Psoas muscle (tissue), 7 donors: ENCODE measurements at regions not wholly inside any gene's neighbourhood (a gene's known extent, or its start where the extent isn't known, plus 50 kb on each side); places are given as distances from the start of the nearest gene placed in this dataset.

Experiments used
- ATAC-seq, 4 donors: fragments of 200-7000 bp; cut with Tn5 transposase; one replicate each; pipeline ENCODE4 v1.9.1; 2020; ENCODE audit warnings: moderate library complexity in 3 of 4, mild to moderate bottlenecking in 2 of 4
- DNase-seq, 2 donors: peaks; one replicate each; pipeline ENCODE4 v3.0.0-alpha.2; 2020
- H3K27ac ChIP-seq: fragments of 200-600 bp; one replicate; pipeline ENCODE4 v1.8.0; 2022
- H3K27me3 ChIP-seq, 3 donors: fragments of 200-600 bp in 1 of 3; one replicate each; pipeline versions ENCODE4 v1.6.1 to v1.8.0; 2013 to 2022; ENCODE audit warnings: low read length in 2 of 3, mild to moderate bottlenecking in 2 of 3, moderate library complexity in 1 of 3; ENCODE audit not compliant: insufficient read depth in 3 of 3
- H3K36me3 ChIP-seq, 2 donors: fragments of 200-600 bp in 1 of 2; one replicate each; pipeline versions ENCODE4 v1.6.1 to v1.8.0; 2013 to 2022; ENCODE audit warnings: low read depth in 1 of 2, mild to moderate bottlenecking in 1 of 2, moderate library complexity in 1 of 2; ENCODE audit not compliant: insufficient read depth in 1 of 2
- H3K4me1 ChIP-seq: fragments of 200-600 bp; one replicate; pipeline ENCODE4 v1.8.0; 2022
- H3K4me3 ChIP-seq: fragments of 200-600 bp; one replicate; pipeline ENCODE4 v1.8.0; 2022; ENCODE audit warnings: mild to moderate bottlenecking
- H3K9me3 ChIP-seq: fragments of 200-600 bp; one replicate; pipeline ENCODE4 v1.8.0; 2022
- WGBS, 3 donors: extraction: QIAGEN DNeasy Blood & Tissue Kit; methylation state at CpG; one replicate each; pipeline versions ENCODE4 v1.1.6 to v1.1.7; 2013; 5-methylcytosine and 5-hydroxymethylcytosine counted together
- intact Hi-C, 2 donors: fragments of 100-400 bp; cut with DNase I; formaldehyde crosslinking; loops; one replicate each; pipeline versions ENCODE4 v1.11.0 to v1.14.2; 2022
- TF ChIP-seq, protein P1 (sequence below): fragments of 200-600 bp; IDR thresholded peaks from one replicate; pipeline ENCODE4 v1.8.0; 2022; ENCODE audit warnings: antibody characterized with exemption
- donor health status: healthy with polysubstance abuse.
- donor health status: DM: no; HTN: no; CAD: no; lungs with moderate emphysema.
- donor health status: Bipolar disorder and iron deficiency.
- donor health status: healthy.
- donor health status: DM: yes; HTN: yes; CAD: no.
- donor health status: DM: no; HTN: no; CAD: no.
- donor health status: DM: yes; HTN: yes; CAD: no.

DNA sequence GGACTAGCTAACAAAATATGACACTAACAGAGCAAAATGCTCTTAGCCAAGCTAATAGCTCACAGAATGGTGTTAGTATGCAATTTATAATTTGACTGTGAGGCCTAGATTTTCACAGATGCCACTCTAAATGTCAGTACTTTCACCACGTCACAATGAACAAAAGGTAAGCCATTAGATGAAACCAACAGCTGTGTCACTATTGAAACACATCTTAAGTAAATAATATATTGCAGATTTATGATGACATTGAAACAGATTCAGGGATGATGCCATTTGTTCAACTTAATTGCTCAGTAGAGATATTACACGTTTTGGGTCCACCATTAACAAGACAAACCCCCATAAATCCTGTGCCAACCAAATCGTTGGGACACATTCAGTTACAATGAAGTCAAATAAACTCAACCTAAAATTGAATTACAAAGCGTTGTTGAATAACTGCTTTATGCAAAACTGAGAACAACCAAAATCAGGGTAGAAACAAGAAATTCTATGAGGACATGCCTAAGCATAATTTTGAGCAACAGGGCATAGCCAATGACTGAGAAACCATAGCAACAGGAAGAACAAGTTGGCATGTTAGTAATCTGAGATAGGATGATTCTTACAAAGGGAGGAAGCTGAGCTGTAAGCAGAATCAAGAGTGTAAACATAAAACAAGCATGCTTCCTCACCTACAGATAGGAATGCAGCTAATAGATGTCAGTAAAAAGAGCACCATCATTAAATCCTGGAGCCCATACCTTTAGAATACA lies 85.6 kb upstream of the KHDRBS2 start:
- H3K9me3 ChIP-seq, result no peaks in the 10 kb centered on the region
- H3K27ac ChIP-seq, result no peak overlapping the region
- H3K36me3 ChIP-seq, result no peaks in the 10 kb centered on the region
- intact Hi-C loops, result no loop called here
- ATAC-seq, result no peak
- no peaks in the 10 kb centered on the region for H3K27me3 ChIP-seq
- no peak for DNase-seq
- no peak overlapping the region for H3K4me3 ChIP-seq
- 49 to 54% (median 51%) methylated on average over 4 of the region's 4 CpGs for WGBS, 3 donors
- no peaks in the 10 kb centered on the region for H3K4me1 ChIP-seq
- TF ChIP-seq, protein P1, sequence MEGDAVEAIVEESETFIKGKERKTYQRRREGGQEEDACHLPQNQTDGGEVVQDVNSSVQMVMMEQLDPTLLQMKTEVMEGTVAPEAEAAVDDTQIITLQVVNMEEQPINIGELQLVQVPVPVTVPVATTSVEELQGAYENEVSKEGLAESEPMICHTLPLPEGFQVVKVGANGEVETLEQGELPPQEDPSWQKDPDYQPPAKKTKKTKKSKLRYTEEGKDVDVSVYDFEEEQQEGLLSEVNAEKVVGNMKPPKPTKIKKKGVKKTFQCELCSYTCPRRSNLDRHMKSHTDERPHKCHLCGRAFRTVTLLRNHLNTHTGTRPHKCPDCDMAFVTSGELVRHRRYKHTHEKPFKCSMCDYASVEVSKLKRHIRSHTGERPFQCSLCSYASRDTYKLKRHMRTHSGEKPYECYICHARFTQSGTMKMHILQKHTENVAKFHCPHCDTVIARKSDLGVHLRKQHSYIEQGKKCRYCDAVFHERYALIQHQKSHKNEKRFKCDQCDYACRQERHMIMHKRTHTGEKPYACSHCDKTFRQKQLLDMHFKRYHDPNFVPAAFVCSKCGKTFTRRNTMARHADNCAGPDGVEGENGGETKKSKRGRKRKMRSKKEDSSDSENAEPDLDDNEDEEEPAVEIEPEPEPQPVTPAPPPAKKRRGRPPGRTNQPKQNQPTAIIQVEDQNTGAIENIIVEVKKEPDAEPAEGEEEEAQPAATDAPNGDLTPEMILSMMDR, result no peak

DNA sequence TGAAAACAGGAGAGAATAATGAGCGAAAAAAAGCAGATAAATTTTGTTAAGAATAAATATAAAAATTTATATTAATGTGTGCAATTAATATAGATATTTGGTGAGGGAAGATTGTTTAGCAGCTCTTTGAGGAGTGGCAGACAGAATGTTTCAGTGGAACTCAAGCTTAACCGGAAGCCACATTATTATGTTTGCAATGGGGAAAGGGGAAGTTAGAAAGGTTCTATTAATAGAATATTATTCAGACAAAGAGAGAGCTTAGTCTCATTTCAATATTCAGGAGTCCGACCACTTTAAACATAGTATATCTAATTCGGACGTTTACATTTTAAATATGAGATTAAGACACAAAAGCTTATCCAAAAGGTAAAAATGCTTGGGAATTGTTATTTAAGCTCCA lies 81.6 kb upstream of the KHDRBS2 start:
- 68 to 69% (median 69%) methylated on average over 5 of the region's 5 CpGs for WGBS, 3 donors
- TF ChIP-seq, protein P1, result no peak
- Histone ChIP-seq H3K9me3 (no peaks in the 10 kb centered on the region), H3K4me3 (no peak overlapping the region), H3K4me1 (no peaks in the 10 kb centered on the region), H3K36me3 (no peaks in the 10 kb centered on the region), H3K27ac (no peak overlapping the region), H3K27me3 (no peaks in the 10 kb centered on the region)
- ATAC-seq (no peak), DNase-seq (no peak)
- intact Hi-C loops, result no loop called here

DNA sequence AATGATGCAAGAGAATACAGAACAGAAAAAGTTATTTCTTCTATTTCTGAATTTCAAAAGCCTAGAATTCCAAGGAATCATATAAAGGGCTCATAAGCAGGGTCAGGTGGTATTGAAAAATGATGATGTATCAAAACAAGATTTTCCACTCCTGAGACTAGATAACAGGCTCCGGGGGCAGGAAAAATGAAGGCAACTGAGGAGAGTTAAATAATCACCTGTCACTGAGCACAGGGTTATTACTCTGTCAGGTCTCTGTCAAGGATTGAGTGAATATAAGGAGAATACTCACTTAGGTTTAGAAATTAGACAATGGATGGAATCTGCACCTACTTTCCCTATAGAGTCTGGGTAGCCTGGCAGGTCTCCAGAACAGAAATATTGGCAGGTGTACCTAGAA lies 76.1 kb upstream of the KHDRBS2 start:
- DNase-seq, result no peak
- Histone ChIP-seq H3K36me3 (no peaks in the 10 kb centered on the region), H3K4me1 (no peaks in the 10 kb centered on the region), H3K4me3 (no peak overlapping the region), H3K9me3 (no peaks in the 10 kb centered on the region), H3K27ac (no peak overlapping the region), H3K27me3 (no peaks in the 10 kb centered on the region)
- ATAC-seq, result no peak
- 84 to 92% (median 90%) methylated on average over 1 of the region's 1 CpG for WGBS, 3 donors
- TF ChIP-seq, protein P1, result no peak
- intact Hi-C loops, result no loop called here

DNA sequence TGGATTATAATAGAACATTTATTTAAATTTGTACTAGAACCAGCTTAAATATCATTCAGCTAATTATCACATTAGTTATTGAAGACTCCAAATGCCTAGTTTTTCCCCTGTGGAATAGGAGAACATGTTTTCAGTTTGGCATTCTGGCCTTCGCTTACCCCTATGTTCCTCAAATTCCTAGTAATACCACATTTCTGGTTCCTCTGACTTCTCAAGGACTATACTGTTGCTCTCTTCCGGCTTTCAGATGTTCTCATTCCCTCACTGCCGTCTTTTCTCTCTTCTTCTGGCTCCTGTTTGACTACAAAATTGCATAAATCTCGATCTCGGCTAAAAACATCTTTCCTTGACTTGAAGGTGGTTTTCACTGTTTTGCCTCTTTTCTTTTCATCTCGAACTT lies 71.8 kb upstream of the KHDRBS2 start:
- WGBS, 3 donors, result 62 to 70% (median 68%) methylated on average over 6 of the region's 6 CpGs
- Histone ChIP-seq H3K4me3 (no peak overlapping the region), H3K27ac (no peak overlapping the region), H3K36me3 (no peaks in the 10 kb centered on the region), H3K27me3 (no peaks in the 10 kb centered on the region), H3K9me3 (no peaks in the 10 kb centered on the region), H3K4me1 (no peaks in the 10 kb centered on the region)
- ATAC-seq (no peak), DNase-seq (no peak)
- intact Hi-C loops, result no loop called here
- TF ChIP-seq, protein P1, result no peak

DNA sequence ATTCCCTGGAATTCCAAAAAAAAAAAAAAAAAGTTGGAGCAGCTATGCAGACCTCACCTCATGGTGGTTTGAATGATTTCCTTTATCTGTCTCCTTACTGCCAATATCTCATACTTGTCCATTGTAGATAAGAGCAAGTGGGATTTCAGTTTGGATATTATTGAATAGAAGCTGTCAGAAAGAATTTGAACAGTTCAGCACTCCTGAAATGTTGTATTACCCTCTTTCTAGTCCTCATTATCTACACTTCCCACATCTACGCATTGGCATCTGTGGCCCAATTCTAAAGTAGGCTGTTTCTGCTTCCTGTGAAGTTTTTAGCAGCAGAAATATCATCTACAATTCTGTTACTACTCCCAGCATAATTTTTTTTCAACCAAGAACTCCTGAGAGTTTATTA lies 68.2 kb upstream of the KHDRBS2 start:
- intact Hi-C loops, result no loop called here
- TF ChIP-seq, protein P1, result no peak
- ATAC-seq, result no peak
- no peaks in the 10 kb centered on the region for H3K27me3 ChIP-seq
- H3K9me3 ChIP-seq, result no peaks in the 10 kb centered on the region
- 89 to 93% (median 92%) methylated on average over 1 of the region's 1 CpG for WGBS, 3 donors
- H3K4me1 ChIP-seq, result no peaks in the 10 kb centered on the region
- no peak overlapping the region for H3K27ac ChIP-seq
- H3K36me3 ChIP-seq, result no peaks in the 10 kb centered on the region
- no peak overlapping the region for H3K4me3 ChIP-seq
- DNase-seq, result no peak
